ENCODE measurements at regions not wholly inside any gene's neighbourhood (a gene's known extent, or its start where the extent isn't known, plus 50 kb on each side); places are given as distances from the start of the nearest gene placed in this dataset.

DNA sequence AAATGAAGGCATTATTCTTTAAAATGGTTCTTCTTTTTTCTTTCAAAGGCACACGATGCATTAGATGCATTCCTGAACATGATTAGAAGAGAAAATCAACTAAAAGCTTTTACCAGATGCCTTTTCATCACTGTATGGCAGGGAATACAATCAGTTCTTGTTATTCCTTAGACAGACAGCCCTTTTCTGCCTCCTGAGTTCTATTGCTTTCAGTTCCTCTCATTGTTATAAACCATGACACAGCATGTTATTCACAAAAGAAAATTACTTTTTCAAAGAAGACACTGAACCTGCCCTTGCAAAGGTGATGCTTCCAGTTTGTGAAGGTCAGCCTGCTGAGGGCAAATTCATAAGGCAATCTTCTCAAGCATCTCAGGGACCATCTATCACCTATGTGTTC lies 70.1 kb downstream of the FAM181B start:
- Histone ChIP-seq H3K4me2 (ENCODE audit: low read length, poor library complexity, severe bottlenecking) (no peak overlapping the region), H3K4me1 (ENCODE audit: control insufficient read depth, insufficient read depth, low read depth, low read length) (no peaks in the 10 kb centered on the region), H2BK12ac (ENCODE audit: low read length in 2 of 2) (no peak overlapping the region), H2AK5ac (ENCODE audit: low read length, severe bottlenecking) (no peak overlapping the region), H3K4me3 (ENCODE audit: insufficient read depth in 1 of 2, low read depth in 1 of 2, low read length in 2 of 2) (no peak overlapping the region), H2AFZ (ENCODE audit: low read depth, low read length) (no peak overlapping the region), H3K18ac (ENCODE audit: low read depth in 1 of 2, low read length in 2 of 2) (no peak overlapping the region), H2BK5ac (ENCODE audit: low read depth, low read length, poor library complexity, severe bottlenecking) (no peak overlapping the region), H3K36me3 (ENCODE audit: control insufficient read depth in 1 of 2, insufficient read depth in 2 of 2, low read depth in 1 of 2, low read length in 2 of 2) (no peaks in the 10 kb centered on the region), H4K8ac (ENCODE audit: low read length) (no peak overlapping the region), H2BK120ac (ENCODE audit: low read depth, low read length) (no peak overlapping the region), H3K9me3 (ENCODE audit: control insufficient read depth, low read length) (no peaks in the 10 kb centered on the region), H3K9ac (ENCODE audit: low read length) (no peak overlapping the region), H3K27me3 (ENCODE audit: control insufficient read depth in 1 of 2, insufficient read depth in 1 of 2, low read length in 2 of 2) (no peaks in the 10 kb centered on the region), H4K91ac (ENCODE audit: low read length) (no peak overlapping the region), H3K14ac (ENCODE audit: low read length in 2 of 2) (no peak overlapping the region), H3K23ac (ENCODE audit: low read length in 2 of 2) (no peak overlapping the region), H3K79me1 (replicated peaks; ENCODE audit: low read length, poor library complexity, severe bottlenecking) (no peaks in the 10 kb centered on the region), H3K4ac (ENCODE audit: low read depth in 1 of 2, low read length in 2 of 2) (no peak overlapping the region), H2BK15ac (ENCODE audit: low read depth, poor library complexity, severe bottlenecking) (no peak overlapping the region), H3K27ac (ENCODE audit: low read length, poor library complexity, severe bottlenecking) (no peak overlapping the region)
- WGBS, result 85% methylated on average over 1 of the region's 1 CpG
- DNase-seq, result no peak

DNA sequence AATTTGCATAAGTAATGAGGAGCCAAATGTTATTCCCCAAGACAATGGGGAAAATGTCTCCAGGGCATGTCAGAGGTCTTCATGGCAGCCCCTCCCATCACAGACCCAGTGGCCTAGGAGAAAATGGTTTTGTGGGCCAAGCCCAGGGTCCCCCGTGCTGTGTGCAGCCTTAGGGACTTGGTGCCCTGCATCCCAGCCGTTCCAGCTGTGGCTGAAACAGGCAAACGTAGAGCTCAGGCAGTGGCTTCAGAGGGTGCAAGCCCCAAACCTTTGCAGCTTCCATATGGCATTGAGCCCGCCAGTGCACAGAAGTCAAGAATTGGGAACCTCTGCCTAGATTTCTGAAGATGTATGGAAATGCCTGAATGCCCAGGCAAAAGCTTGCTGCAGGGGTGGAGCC lies 79.9 kb downstream of the FAM181B start:
- no peak overlapping the region for H4K8ac ChIP-seq (ENCODE audit: low read length)
- no peak for DNase-seq
- WGBS, result 61% methylated on average over 4 of the region's 4 CpGs
- H3K18ac ChIP-seq (ENCODE audit: low read depth in 1 of 2, low read length in 2 of 2), result no peak overlapping the region
- no peak overlapping the region for H2BK12ac ChIP-seq (ENCODE audit: low read length in 2 of 2)
- H4K91ac ChIP-seq (ENCODE audit: low read length), result no peak overlapping the region
- H3K23ac ChIP-seq (ENCODE audit: low read length in 2 of 2), result no peak overlapping the region
- H3K14ac ChIP-seq (ENCODE audit: low read length in 2 of 2), result no peak overlapping the region
- no peak overlapping the region for H3K4me3 ChIP-seq (ENCODE audit: insufficient read depth in 1 of 2, low read depth in 1 of 2, low read length in 2 of 2)
- H3K4me2 ChIP-seq (ENCODE audit: low read length, poor library complexity, severe bottlenecking), result no peak overlapping the region
- H3K79me1 ChIP-seq (replicated peaks; ENCODE audit: low read length, poor library complexity, severe bottlenecking), result no peaks in the 10 kb centered on the region
- no peaks in the 10 kb centered on the region for H3K9me3 ChIP-seq (ENCODE audit: control insufficient read depth, low read length)
- H3K36me3 ChIP-seq (ENCODE audit: control insufficient read depth in 1 of 2, insufficient read depth in 2 of 2, low read depth in 1 of 2, low read length in 2 of 2), result no peaks in the 10 kb centered on the region
- no peak overlapping the region for H2AK5ac ChIP-seq (ENCODE audit: low read length, severe bottlenecking)
- no peaks in the 10 kb centered on the region for H3K4me1 ChIP-seq (ENCODE audit: control insufficient read depth, insufficient read depth, low read depth, low read length)
- no peak overlapping the region for H3K4ac ChIP-seq (ENCODE audit: low read depth in 1 of 2, low read length in 2 of 2)
- H2AFZ ChIP-seq (ENCODE audit: low read depth, low read length), result no peak overlapping the region
- H3K27me3 ChIP-seq (ENCODE audit: control insufficient read depth in 1 of 2, insufficient read depth in 1 of 2, low read length in 2 of 2), result no peaks in the 10 kb centered on the region
- no peak overlapping the region for H2BK5ac ChIP-seq (ENCODE audit: low read depth, low read length, poor library complexity, severe bottlenecking)
- no peak overlapping the region for H2BK15ac ChIP-seq (ENCODE audit: low read depth, poor library complexity, severe bottlenecking)
- H3K9ac ChIP-seq (ENCODE audit: low read length), result no peak overlapping the region
- H2BK120ac ChIP-seq (ENCODE audit: low read depth, low read length), result no peak overlapping the region
- no peak overlapping the region for H3K27ac ChIP-seq (ENCODE audit: low read length, poor library complexity, severe bottlenecking)

DNA sequence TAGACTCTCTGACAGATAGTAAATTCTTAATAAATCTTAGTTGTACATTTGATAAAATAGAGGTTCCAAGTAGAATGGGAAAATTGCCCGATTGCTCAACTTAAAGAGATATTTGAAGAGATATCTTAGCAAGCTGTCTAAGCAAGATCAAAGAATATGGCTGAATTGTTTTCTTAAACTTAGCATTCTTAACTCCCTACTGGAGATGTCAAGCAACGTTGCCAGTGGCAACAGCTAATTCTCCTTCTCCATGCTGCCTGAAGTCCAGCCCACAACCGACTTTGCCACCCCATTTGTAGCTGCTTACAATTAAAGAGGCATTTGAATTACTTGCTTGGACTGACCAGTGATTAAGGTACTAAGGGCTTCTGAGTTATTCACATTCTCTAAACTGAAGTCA lies 94.4 kb downstream of the FAM181B start:
- Histone ChIP-seq H3K23ac (ENCODE audit: low read length in 2 of 2) (no peak overlapping the region), H4K91ac (ENCODE audit: low read length) (no peak overlapping the region), H3K18ac (ENCODE audit: low read depth in 1 of 2, low read length in 2 of 2) (no peak overlapping the region), H3K4me1 (ENCODE audit: control insufficient read depth, insufficient read depth, low read depth, low read length) (no peaks in the 10 kb centered on the region), H3K27me3 (ENCODE audit: control insufficient read depth in 1 of 2, insufficient read depth in 1 of 2, low read length in 2 of 2) (no peaks in the 10 kb centered on the region), H3K79me1 (replicated peaks; ENCODE audit: low read length, poor library complexity, severe bottlenecking) (no peaks in the 10 kb centered on the region), H3K9ac (ENCODE audit: low read length) (no peak overlapping the region), H3K36me3 (ENCODE audit: control insufficient read depth in 1 of 2, insufficient read depth in 2 of 2, low read depth in 1 of 2, low read length in 2 of 2) (no peaks in the 10 kb centered on the region), H2BK120ac (ENCODE audit: low read depth, low read length) (no peak overlapping the region), H3K27ac (ENCODE audit: low read length, poor library complexity, severe bottlenecking) (no peak overlapping the region), H3K4me3 (ENCODE audit: insufficient read depth in 1 of 2, low read depth in 1 of 2, low read length in 2 of 2) (no peak overlapping the region), H2AK5ac (ENCODE audit: low read length, severe bottlenecking) (no peak overlapping the region), H2BK15ac (ENCODE audit: low read depth, poor library complexity, severe bottlenecking) (no peak overlapping the region), H3K4ac (ENCODE audit: low read depth in 1 of 2, low read length in 2 of 2) (no peak overlapping the region), H2BK12ac (ENCODE audit: low read length in 2 of 2) (no peak overlapping the region), H3K9me3 (ENCODE audit: control insufficient read depth, low read length) (no peaks in the 10 kb centered on the region), H3K14ac (ENCODE audit: low read length in 2 of 2) (no peak overlapping the region), H2BK5ac (ENCODE audit: low read depth, low read length, poor library complexity, severe bottlenecking) (no peak overlapping the region), H3K4me2 (ENCODE audit: low read length, poor library complexity, severe bottlenecking) (no peak overlapping the region), H2AFZ (ENCODE audit: low read depth, low read length) (no peak overlapping the region), H4K8ac (ENCODE audit: low read length) (no peak overlapping the region)
- DNase-seq, result no peak
- WGBS, result 46% methylated on average over 2 of the region's 3 CpGs

DNA sequence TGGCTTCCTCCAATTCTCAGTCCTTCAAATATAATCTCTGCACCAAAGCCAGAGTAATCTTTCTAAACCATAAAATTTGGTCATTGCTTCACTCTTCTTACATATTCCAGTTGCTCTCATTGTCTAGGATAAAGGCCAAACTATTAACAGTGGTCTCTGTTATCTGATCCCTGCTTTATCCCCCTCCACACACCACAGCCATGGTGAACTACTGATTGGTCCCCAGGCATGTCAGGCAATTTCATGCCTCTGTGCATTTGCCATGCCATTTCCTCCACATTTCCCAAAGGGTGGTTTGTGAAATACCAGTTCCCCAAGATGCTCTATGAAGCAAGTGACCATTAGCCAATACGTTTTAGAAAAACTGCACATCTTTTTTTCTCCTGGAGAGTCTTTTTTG lies 97.0 kb downstream of the FAM181B start:
- Histone ChIP-seq H3K4me2 (ENCODE audit: low read length, poor library complexity, severe bottlenecking) (no peak overlapping the region), H4K91ac (ENCODE audit: low read length) (no peak overlapping the region), H3K36me3 (ENCODE audit: control insufficient read depth in 1 of 2, insufficient read depth in 2 of 2, low read depth in 1 of 2, low read length in 2 of 2) (no peaks in the 10 kb centered on the region), H3K27me3 (ENCODE audit: control insufficient read depth in 1 of 2, insufficient read depth in 1 of 2, low read length in 2 of 2) (no peaks in the 10 kb centered on the region), H3K4ac (ENCODE audit: low read depth in 1 of 2, low read length in 2 of 2) (no peak overlapping the region), H2BK120ac (ENCODE audit: low read depth, low read length) (no peak overlapping the region), H3K4me1 (ENCODE audit: control insufficient read depth, insufficient read depth, low read depth, low read length) (no peaks in the 10 kb centered on the region), H3K14ac (ENCODE audit: low read length in 2 of 2) (no peak overlapping the region), H2BK15ac (ENCODE audit: low read depth, poor library complexity, severe bottlenecking) (no peak overlapping the region), H3K23ac (ENCODE audit: low read length in 2 of 2) (no peak overlapping the region), H4K8ac (ENCODE audit: low read length) (no peak overlapping the region), H3K27ac (ENCODE audit: low read length, poor library complexity, severe bottlenecking) (no peak overlapping the region), H3K4me3 (ENCODE audit: insufficient read depth in 1 of 2, low read depth in 1 of 2, low read length in 2 of 2) (no peak overlapping the region), H2BK5ac (ENCODE audit: low read depth, low read length, poor library complexity, severe bottlenecking) (no peak overlapping the region), H3K79me1 (replicated peaks; ENCODE audit: low read length, poor library complexity, severe bottlenecking) (no peaks in the 10 kb centered on the region), H2AFZ (ENCODE audit: low read depth, low read length) (no peak overlapping the region), H3K9ac (ENCODE audit: low read length) (no peak overlapping the region), H3K9me3 (ENCODE audit: control insufficient read depth, low read length) (no peaks in the 10 kb centered on the region), H2AK5ac (ENCODE audit: low read length, severe bottlenecking) (no peak overlapping the region), H3K18ac (ENCODE audit: low read depth in 1 of 2, low read length in 2 of 2) (no peak overlapping the region), H2BK12ac (ENCODE audit: low read length in 2 of 2) (no peak overlapping the region)
- DNase-seq, result no peak
- WGBS, result no CpG with 5 or more reads among the region's 1 CpG
